PC-3 (cell line): ENCODE measurements at regions not wholly inside any gene's neighbourhood (a gene's known extent, or its start where the extent isn't known, plus 50 kb on each side); places are given as distances from the start of the nearest gene placed in this dataset.

Source experiments
- ATAC-seq: fragments of 200-7000 bp; cut with Tn5 transposase; 2 replicates; pipeline ENCODE4 v1.9.1; 2020; ENCODE audit warnings: mild to moderate bottlenecking, moderate library complexity
- BruUV-seq: library from RNA; stranded (reverse); fragments of 400-500 nt; replicated peaks from 2 replicates; lab custom pipeline; 2021; lab: Mats Ljungman, UMichigan
- CTCF ChIA-PET: fragments of 300-600 bp; sonication (Branson Sonifier 250); formaldehyde crosslinking; loops from one replicate; lab custom pipeline; 2022; ENCODE audit warnings: antibody characterized with exemption; lab: Charles Lee
- POLR2A ChIA-PET: fragments of 300-600 bp; sonication (Branson Sonifier 250); formaldehyde crosslinking; loops from one replicate; lab custom pipeline; 2022; ENCODE audit warnings: antibody characterized with exemption; ENCODE audit not compliant: unreplicated experiment; lab: Charles Lee
- DNase-seq: peaks from one replicate; pipeline ENCODE4 v3.0.0-alpha.2; 2015
- H2AFZ ChIP-seq: fragments of 300-600 bp; sonication (generic); 2 replicates; pipeline ENCODE4 v1.6.0; 2016; ENCODE audit warnings: antibody characterized with exemption, low read length
- H3F3A ChIP-seq: fragments of 300-600 bp; sonication (generic); one replicate; pipeline ENCODE4 v1.6.0; 2017; ENCODE audit warnings: antibody characterized with exemption, low read length, control low read depth, mild to moderate bottlenecking; ENCODE audit not compliant: unreplicated experiment
- H3K27ac ChIP-seq: fragments of 300-600 bp; sonication (generic); 2 replicates; pipeline ENCODE4 v1.5.1; 2016; ENCODE audit warnings: mild to moderate bottlenecking, low read length
- H3K27me3 ChIP-seq: fragments of 300-600 bp; sonication (generic); 2 replicates; pipeline ENCODE4 v1.6.1; 2016; ENCODE audit warnings: low read length, mixed read lengths
- H3K36me3 ChIP-seq: fragments of 300-600 bp; sonication (generic); 2 replicates; pipeline ENCODE4 v1.6.1; 2016; ENCODE audit warnings: low read depth, mixed run types, low read length, mixed read lengths
- H3K4me1 ChIP-seq: fragments of 300-600 bp; sonication (generic); 2 replicates; pipeline ENCODE4 v1.5.1; 2016; ENCODE audit warnings: low read length; ENCODE audit not compliant: insufficient read depth
- H3K4me2 ChIP-seq: fragments of 300-600 bp; sonication (generic); 2 replicates; pipeline ENCODE4 v1.6.0; 2016; ENCODE audit warnings: low read length
- H3K4me3 ChIP-seq: fragments of 300-600 bp; sonication (generic); 2 replicates; pipeline ENCODE4 v1.5.1; 2016; ENCODE audit warnings: mild to moderate bottlenecking, low read length, mixed read lengths
- H3K79me2 ChIP-seq: fragments of 300-600 bp; sonication (generic); 2 replicates; pipeline ENCODE4 v1.6.1; 2017; ENCODE audit warnings: low read length, mixed read lengths
- H3K9ac ChIP-seq: fragments of 300-600 bp; sonication (generic); 2 replicates; pipeline ENCODE4 v1.6.0; 2016; ENCODE audit warnings: mild to moderate bottlenecking, low read length
- H3K9me2 ChIP-seq: fragments of 300-600 bp; sonication (generic); replicated peaks from 2 replicates; pipeline ENCODE4 v1.6.1; 2016; ENCODE audit warnings: mixed run types, low read length, mixed read lengths
- H3K9me3 ChIP-seq: fragments of 300-600 bp; sonication (generic); 2 replicates; pipeline ENCODE4 v1.6.1; 2016; ENCODE audit warnings: low read length, mixed read lengths
- H4K20me1 ChIP-seq: fragments of 300-600 bp; sonication (generic); 2 replicates; pipeline ENCODE4 v1.6.1; 2016; ENCODE audit warnings: low read length, mixed read lengths
- CTCF ChIP-seq: fragments of 300-600 bp; sonication (generic); conservative IDR thresholded peaks from 2 replicates; pipeline ENCODE4 v1.5.1; 2017; ENCODE audit warnings: antibody characterized with exemption, low read depth, mild to moderate bottlenecking, low read length
- EZH2 ChIP-seq: fragments of 300-600 bp; sonication (generic); IDR thresholded peaks from one replicate; pipeline ENCODE4 v1.6.1; 2017; ENCODE audit warnings: antibody characterized with exemption, mild to moderate bottlenecking, low read length; ENCODE audit not compliant: unreplicated experiment
- EZH2phosphoT487 ChIP-seq: fragments of 300-600 bp; sonication (generic); IDR thresholded peaks from 2 replicates; pipeline ENCODE4 v1.6.1; 2018; ENCODE audit warnings: mild to moderate bottlenecking, antibody characterized with exemption, low read length, borderline replicate concordance
- intact Hi-C: fragments of 100-400 bp; cut with micrococcal nuclease; formaldehyde crosslinking; loops from 2 replicates; pipeline ENCODE4 v1.9.0; 2023

GRCh38 chr6:170048615-170049256, 242.1 kb downstream of the DLL1 start:
- Histone ChIP-seq H4K20me1 (no peaks in the 10 kb centered on the region), H3K4me1 (peaks cover 9% of the 10 kb centered on the region; the same call in 1 of the 2 replicates), H3K4me2 (peak overlapping the region; percentile 37; the same call in 1 of the 2 replicates), H3K36me3 (no peaks in the 10 kb centered on the region), H3K79me2 (no peaks in the 10 kb centered on the region), H3K27ac (no peak overlapping the region), H3K9ac (no peak overlapping the region), H3K9me3 (no peaks in the 10 kb centered on the region), H3K27me3 (0 out of 2 replicates have a peak, but pooled peaks cover 3% of the 10 kb centered on the region), H3K9me2 (no peaks in the 10 kb centered on the region), H2AFZ (no peak overlapping the region), H3F3A (no peaks in the 10 kb centered on the region), H3K4me3 (no peak overlapping the region)
- BruUV-seq = no TSS peak
- DNase-seq (peak; percentile 35), ATAC-seq (no peak)
- intact Hi-C loops = no loop called here
- ChIA-PET POLR2A (no interaction called here), CTCF (no interaction called here)
- no peak for TF ChIP-seq EZH2
- TF ChIP-seq CTCF = no peak
- TF ChIP-seq EZH2phosphoT487 = no peak

DNA sequence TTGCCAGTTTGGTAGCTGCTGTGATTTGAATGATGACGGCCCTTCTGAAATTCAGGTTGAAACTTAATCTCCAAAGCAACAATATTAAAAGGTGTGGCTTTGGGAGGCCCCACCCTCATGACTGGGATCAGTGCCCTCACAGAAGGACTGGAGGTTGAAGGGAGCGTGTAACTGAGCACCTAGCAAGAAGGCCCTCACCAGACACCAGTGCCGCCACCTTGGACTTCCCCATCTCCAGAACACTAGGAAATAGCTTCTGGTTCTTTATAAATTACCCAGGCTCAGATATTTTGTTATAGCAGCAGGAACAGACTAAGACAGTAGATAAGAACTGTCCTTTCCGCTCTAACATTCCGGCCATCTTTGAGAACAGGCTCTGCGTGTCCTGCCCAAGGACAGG, 243.1 kb downstream of the DLL1 start:
- no peak for TF ChIP-seq CTCF
- no peak for TF ChIP-seq EZH2phosphoT487
- no peak for TF ChIP-seq EZH2
- POLR2A ChIA-PET = no interaction called here
- no TSS peak for BruUV-seq

More for the DNA sequence above, 243.1 kb downstream of the DLL1 start:
- Histone ChIP-seq H3K36me3 (no peaks in the 10 kb centered on the region), H3K9me3 (no peaks in the 10 kb centered on the region), H3K4me1 (peaks cover 9% of the 10 kb centered on the region; the same call in 1 of the 2 replicates), H3K4me2 (no peak overlapping the region), H3K27me3 (0 out of 2 replicates have a peak, but pooled peaks cover 4% of the 10 kb centered on the region), H2AFZ (no peak overlapping the region), H3F3A (no peaks in the 10 kb centered on the region), H3K9me2 (no peaks in the 10 kb centered on the region), H3K9ac (no peak overlapping the region), H3K4me3 (no peak overlapping the region), H3K79me2 (no peaks in the 10 kb centered on the region), H3K27ac (no peak overlapping the region), H4K20me1 (no peaks in the 10 kb centered on the region)
- ATAC-seq = no peak
- DNase-seq = no peak
- CTCF ChIA-PET = no interaction called here
- intact Hi-C loops = no loop called here
